ENCODE measurements at regions not wholly inside any gene's neighbourhood (a gene's known extent, or its start where the extent isn't known, plus 50 kb on each side); places are given as distances from the start of the nearest gene placed in this dataset.
"Not testable (repeated sequence)": the region's sequence is repeated elsewhere in the genome, so short reads cannot be mapped to it uniquely, and the experiment has no call there.

DNA sequence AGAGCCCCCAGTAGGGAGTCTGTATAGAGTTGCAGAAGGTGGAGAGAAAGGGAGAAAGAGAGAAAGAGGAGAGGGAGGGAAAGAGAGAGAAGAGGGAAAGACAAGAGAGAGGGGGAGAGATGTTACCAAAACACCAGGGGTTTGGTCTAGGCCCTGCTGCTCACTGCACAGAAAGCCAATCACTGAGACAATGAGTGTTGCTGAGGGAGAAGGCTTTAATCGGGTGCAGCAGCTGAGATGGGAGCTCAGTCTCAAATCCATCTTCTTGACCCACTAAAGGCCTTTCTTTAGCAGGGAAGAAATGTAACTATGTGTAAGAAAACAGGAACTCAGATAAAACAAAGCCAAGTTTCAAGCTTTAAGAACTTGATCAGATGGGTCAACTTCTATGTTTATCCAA lies 198.2 kb upstream of the FOXK1 start:
- Mint-ChIP-seq H3K27me3 (peaks cover 8% of the 10 kb centered on the region), H3K9me3 (ENCODE audit: low read depth) (peaks cover 14% of the 10 kb centered on the region), H3K4me1 (no peaks in the 10 kb centered on the region), H3K27ac (no peak overlapping the region), H3K4me3 (no peak overlapping the region), H3K36me3 (ENCODE audit: low read depth) (no peaks in the 10 kb centered on the region)
- no peak for DNase-seq
- ChIA-PET POLR2A (no interaction called here), CTCF (no interaction called here)
- intact Hi-C loops (cut with DNase I, micrococcal nuclease) = no loop called here
- ATAC-seq = no peak

DNA sequence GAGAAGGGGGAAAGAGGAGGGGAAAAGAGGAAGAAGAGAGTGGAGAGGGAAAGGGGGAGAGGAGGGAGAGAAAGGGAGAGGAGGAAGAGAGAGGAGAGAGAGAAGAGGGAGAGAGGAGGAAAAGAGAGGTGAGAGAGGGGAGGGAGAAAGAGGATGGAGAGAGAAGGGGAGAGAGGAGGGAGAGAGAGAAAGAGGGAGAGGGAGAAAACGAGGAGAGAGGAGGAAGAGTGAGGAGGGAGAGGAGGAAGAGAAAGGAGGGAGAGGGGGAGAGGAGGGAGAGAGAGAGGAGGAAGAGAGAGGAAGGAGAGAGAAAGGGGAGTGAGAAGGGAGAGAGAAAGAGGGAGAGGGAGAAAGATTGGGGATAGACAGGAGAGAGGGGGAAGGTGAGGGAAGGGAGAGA lies 197.6 kb upstream of the FOXK1 start:
- peaks cover 14% of the 10 kb centered on the region for H3K9me3 Mint-ChIP-seq (ENCODE audit: low read depth)
- POLR2A ChIA-PET = no interaction called here
- CTCF ChIA-PET = no interaction called here
- H3K4me1 Mint-ChIP-seq = no peaks in the 10 kb centered on the region
- intact Hi-C loops (cut with DNase I, micrococcal nuclease) = no loop called here
- ATAC-seq = no peak
- no peak overlapping the region for H3K27ac Mint-ChIP-seq
- no peak overlapping the region for H3K4me3 Mint-ChIP-seq
- no peak for DNase-seq
- H3K36me3 Mint-ChIP-seq (ENCODE audit: low read depth) = no peaks in the 10 kb centered on the region
- H3K27me3 Mint-ChIP-seq = peaks cover 9% of the 10 kb centered on the region

DNA sequence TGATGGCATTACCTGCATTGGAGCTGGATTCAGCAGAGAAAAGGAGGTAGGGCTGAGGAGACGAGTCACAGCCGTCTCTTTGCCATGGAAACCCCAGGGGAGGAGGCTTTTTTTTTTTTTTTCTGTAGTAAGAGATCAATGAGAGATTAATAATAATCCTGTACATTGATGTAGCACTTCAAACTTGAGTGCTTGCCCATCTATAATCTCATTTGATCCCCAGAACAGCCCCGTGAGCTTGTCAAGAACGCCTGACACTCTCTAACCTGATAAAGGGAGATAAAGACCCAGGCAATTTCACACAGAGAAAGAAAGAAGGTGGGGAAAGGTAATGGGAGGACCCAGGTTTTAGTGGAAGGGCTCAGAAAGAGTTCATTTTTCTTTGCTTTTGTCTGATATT lies 195.2 kb upstream of the FOXK1 start:
- no peaks in the 10 kb centered on the region for H3K4me1 Mint-ChIP-seq
- no peak overlapping the region for H3K27ac Mint-ChIP-seq
- CTCF ChIA-PET = no interaction called here
- no peak for ATAC-seq
- DNase-seq = no peak
- peaks cover 7% of the 10 kb centered on the region for H3K9me3 Mint-ChIP-seq (ENCODE audit: low read depth)
- no peaks in the 10 kb centered on the region for H3K36me3 Mint-ChIP-seq (ENCODE audit: low read depth)
- intact Hi-C loops (cut with DNase I, micrococcal nuclease) = no loop called here
- peaks cover 7% of the 10 kb centered on the region for H3K27me3 Mint-ChIP-seq
- POLR2A ChIA-PET = no interaction called here
- no peak overlapping the region for H3K4me3 Mint-ChIP-seq

DNA sequence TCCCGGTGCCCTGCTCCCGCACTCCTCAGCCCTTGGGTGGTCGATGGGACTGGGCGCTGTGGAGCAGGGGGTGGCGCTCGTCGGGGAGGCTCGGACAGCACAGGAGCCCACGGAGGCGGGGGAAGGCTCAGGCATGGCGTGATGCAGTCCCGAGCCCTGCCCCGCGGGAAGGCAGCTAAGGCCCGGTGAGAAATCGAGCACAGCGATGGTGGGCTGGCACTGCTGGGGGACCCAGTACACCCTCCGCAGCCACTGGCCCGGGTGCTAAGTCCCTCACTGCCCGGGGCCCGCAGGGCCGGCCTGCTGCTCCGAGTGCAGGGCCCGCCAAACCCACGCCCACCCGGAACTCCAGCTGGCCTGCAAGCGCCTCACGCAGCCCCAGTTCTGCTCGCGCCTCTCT lies 185.2 kb upstream of the FOXK1 start:
- DNase-seq; H3K4me1 Mint-ChIP-seq; H3K27me3 Mint-ChIP-seq; ATAC-seq; H3K27ac Mint-ChIP-seq; H3K9me3 Mint-ChIP-seq (ENCODE audit: low read depth); POLR2A ChIA-PET; intact Hi-C loops (cut with DNase I, micrococcal nuclease); CTCF ChIA-PET; H3K36me3 Mint-ChIP-seq (ENCODE audit: low read depth); H3K4me3 Mint-ChIP-seq: not testable (repeated sequence)

DNA sequence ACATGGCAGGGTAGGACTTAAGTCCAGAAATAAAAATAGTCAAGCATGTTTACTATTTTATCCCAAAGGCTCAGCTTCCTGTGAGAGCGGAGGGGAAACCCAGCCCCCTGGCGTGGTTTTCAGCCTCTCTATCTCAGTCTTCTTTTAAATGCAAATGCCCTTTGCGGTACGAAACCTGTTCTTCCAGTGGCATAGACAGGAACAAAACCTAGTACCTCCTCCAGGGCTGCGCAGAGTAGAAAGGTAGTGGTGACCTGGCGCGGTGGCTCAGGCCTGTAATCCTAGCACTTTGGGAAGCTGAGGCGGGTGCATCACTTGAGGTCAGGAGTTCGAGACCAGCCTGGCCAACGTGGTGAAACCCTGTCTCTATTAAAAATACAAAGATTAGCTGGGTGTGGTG lies 181.3 kb upstream of the FOXK1 start:
- no peak for ATAC-seq
- H3K9me3 Mint-ChIP-seq (ENCODE audit: low read depth) = peaks cover 9% of the 10 kb centered on the region
- H3K4me3 Mint-ChIP-seq = no peak overlapping the region
- intact Hi-C loops (cut with DNase I, micrococcal nuclease) = no loop called here
- H3K27ac Mint-ChIP-seq = no peak overlapping the region
- H3K36me3 Mint-ChIP-seq (ENCODE audit: low read depth) = peaks cover 2% of the 10 kb centered on the region
- POLR2A ChIA-PET = no interaction called here
- DNase-seq = no peak
- no peaks in the 10 kb centered on the region for H3K4me1 Mint-ChIP-seq
- peaks cover 3% of the 10 kb centered on the region for H3K27me3 Mint-ChIP-seq
- CTCF ChIA-PET = no interaction called here

DNA sequence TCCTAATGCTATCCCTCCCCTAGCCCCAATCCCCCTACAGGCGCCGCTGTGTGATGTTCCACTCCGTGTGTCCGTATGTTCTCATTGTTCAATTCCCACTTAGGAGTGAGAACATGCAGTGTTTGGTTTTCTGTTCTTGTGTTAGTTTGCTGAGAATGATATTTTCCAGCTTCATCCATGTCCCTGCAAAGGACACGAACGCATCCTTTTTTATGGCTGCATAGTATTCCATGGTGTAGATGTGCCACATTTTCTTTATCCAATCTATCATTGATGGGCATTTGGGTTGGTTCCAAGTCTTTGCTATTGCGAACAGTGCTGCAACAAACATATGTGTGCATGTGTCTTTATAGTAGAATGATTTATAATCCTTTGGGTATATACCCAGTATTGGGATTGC lies 174.2 kb upstream of the FOXK1 start:
- CTCF ChIA-PET; H3K4me3 Mint-ChIP-seq; H3K27ac Mint-ChIP-seq; intact Hi-C loops (cut with DNase I, micrococcal nuclease); H3K36me3 Mint-ChIP-seq (ENCODE audit: low read depth); H3K4me1 Mint-ChIP-seq; ATAC-seq; H3K27me3 Mint-ChIP-seq; DNase-seq; H3K9me3 Mint-ChIP-seq (ENCODE audit: low read depth): not testable (repeated sequence)
- POLR2A ChIA-PET = interaction anchor here (0.6 kb wide), 1 partner anchor 634 kb away, joined by 4 read pairs; no protein-coding TSS in a partner anchor

DNA sequence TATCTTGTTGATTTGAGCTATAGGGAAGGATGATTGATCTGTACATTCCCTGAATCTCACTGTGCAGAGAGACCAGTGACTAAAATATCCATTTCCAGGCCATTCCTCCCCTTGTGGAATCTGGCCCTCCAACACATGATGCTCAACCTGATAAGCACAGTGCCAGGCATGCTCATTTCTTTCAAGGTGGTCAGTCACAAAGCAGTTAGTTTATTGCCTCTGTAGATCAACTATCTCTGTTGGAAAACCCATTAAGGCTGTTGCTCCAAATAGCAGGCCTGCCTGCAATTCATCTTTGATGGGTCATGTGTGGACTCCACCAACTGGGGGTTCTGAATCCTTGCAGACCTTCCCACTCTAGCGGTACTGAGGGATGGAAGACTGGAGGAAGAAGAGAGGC lies 168.6 kb upstream of the FOXK1 start:
- H3K27me3 Mint-ChIP-seq = peaks cover 8% of the 10 kb centered on the region
- no peak for DNase-seq
- no peak overlapping the region for H3K27ac Mint-ChIP-seq
- ATAC-seq = no peak
- peaks cover 5% of the 10 kb centered on the region for H3K9me3 Mint-ChIP-seq (ENCODE audit: low read depth)
- intact Hi-C loops (cut with DNase I, micrococcal nuclease) = no loop called here
- H3K36me3 Mint-ChIP-seq (ENCODE audit: low read depth) = no peaks in the 10 kb centered on the region
- CTCF ChIA-PET = no interaction called here
- H3K4me1 Mint-ChIP-seq = no peaks in the 10 kb centered on the region
- no peak overlapping the region for H3K4me3 Mint-ChIP-seq
- POLR2A ChIA-PET = no interaction called here

DNA sequence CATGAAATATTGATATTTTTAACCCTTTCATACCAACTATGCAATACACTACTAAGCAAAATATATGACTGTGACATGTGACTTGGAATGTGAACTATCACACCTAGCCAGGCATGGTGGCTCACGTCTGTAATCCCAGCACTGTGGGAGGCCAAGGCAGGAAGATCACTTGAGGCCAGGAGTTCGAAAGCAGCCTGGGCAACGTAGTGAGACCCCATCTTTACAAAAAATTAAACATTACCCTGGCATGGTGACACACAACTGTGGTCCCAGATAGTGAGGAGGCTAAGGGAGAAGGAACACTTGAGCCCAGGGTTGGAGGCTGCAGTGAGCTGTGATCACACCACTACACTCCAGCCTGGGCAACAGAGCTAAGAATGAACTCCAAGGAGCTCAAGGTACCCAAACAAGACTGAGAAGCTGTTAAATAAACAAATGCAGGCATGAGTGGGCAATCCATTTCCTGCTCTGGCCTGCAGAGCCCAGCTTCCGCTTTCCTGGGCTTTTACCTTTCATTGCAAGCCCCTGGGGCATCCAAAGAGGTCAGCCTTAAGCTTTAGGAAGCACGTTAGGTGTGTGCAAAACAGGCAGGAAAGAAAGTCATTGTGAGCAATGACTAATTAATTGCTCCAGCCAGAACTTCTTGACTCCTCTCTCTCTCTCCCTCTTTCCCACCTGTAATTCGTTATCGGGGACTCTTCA lies 162.1 kb upstream of the FOXK1 start:
- H3K4me3 Mint-ChIP-seq = no peak overlapping the region
- no peaks in the 10 kb centered on the region for H3K36me3 Mint-ChIP-seq (ENCODE audit: low read depth)
- no peaks in the 10 kb centered on the region for H3K4me1 Mint-ChIP-seq
- ChIA-PET POLR2A (interaction anchor here (0.5 kb wide), 1 partner anchor 481 kb away, joined by 5 read pairs; no protein-coding TSS in a partner anchor), CTCF (no interaction called here)
- DNase-seq = no peak
- peaks cover 17% of the 10 kb centered on the region for H3K27me3 Mint-ChIP-seq
- no peak overlapping the region for H3K27ac Mint-ChIP-seq
- no peak for ATAC-seq
- no peaks in the 10 kb centered on the region for H3K9me3 Mint-ChIP-seq (ENCODE audit: low read depth)
- intact Hi-C loops (cut with DNase I, micrococcal nuclease) = no loop called here

DNA sequence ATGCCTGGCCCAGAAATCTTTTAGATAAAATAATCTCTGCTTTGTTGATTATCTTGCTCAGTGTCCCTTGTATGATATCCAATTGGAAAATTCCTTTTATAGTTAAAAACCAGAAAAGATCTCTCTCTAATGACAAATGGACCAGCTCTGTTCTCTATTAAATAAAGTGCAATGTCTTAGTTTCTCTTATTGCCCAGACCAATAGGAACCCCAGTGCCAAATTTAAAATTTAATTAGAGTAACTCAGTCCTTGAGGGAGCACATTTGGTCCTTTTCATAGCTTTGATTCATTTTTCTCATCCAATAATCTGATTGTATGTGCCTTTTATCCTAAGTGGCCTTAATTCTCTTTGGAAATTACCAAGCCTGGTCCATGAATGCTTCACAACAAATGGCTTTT lies 158.9 kb upstream of the FOXK1 start:
- ATAC-seq = no peak
- Mint-ChIP-seq H3K27me3 (peaks cover 18% of the 10 kb centered on the region), H3K9me3 (ENCODE audit: low read depth) (no peaks in the 10 kb centered on the region), H3K4me1 (no peaks in the 10 kb centered on the region), H3K27ac (no peak overlapping the region), H3K36me3 (ENCODE audit: low read depth) (no peaks in the 10 kb centered on the region), H3K4me3 (no peak overlapping the region)
- no peak for DNase-seq
- ChIA-PET POLR2A (no interaction called here), CTCF (no interaction called here)
- intact Hi-C loops (cut with DNase I, micrococcal nuclease) = no loop called here

DNA sequence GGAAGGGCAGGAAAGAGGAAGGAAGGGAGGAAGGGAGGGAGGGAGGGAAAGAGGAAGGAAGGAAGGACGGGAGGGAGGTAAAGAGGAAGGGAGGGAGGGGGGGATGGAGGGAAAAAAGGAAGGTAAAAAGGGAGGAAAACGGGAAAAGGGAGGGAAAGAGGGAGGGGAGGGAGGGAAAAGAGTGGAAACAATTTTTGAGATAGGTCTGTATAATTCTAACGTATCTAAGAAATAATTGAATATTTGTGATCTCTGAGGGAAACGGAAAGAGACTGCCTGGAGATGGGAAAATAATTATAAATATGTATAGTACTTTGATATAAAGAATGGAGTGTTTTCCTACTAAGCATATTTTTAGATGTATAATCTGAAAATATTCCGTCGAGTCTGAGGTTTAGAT lies 158.2 kb upstream of the FOXK1 start:
- Mint-ChIP-seq H3K4me1 (no peaks in the 10 kb centered on the region), H3K36me3 (ENCODE audit: low read depth) (no peaks in the 10 kb centered on the region), H3K27me3 (peaks cover 16% of the 10 kb centered on the region), H3K4me3 (no peak overlapping the region), H3K27ac (no peak overlapping the region), H3K9me3 (ENCODE audit: low read depth) (no peaks in the 10 kb centered on the region)
- ATAC-seq = no peak
- ChIA-PET POLR2A (no interaction called here), CTCF (no interaction called here)
- DNase-seq = no peak
- intact Hi-C loops (cut with DNase I, micrococcal nuclease) = no loop called here

DNA sequence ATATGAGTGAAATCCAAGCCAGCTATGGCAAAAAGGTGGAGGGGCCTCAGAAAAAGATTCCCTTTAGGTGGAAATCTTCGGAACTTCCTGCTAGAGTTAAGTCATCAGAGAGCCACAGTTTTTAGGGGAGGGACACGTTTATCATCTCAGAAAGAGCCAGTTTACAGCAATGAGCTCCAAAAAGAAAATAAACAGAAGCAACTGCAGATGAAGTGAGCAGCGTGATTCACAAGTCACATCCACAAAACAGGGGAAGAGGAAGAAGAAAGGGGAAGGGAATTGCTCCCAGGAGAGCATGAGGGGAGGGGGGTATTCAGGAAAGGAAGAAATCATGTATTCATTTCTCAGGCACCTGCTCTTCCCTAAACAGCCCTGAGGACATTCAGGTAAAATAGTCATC lies 156.2 kb upstream of the FOXK1 start:
- Mint-ChIP-seq H3K36me3 (ENCODE audit: low read depth) (no peaks in the 10 kb centered on the region), H3K9me3 (ENCODE audit: low read depth) (no peaks in the 10 kb centered on the region), H3K27me3 (peaks cover 12% of the 10 kb centered on the region), H3K4me3 (no peak overlapping the region), H3K27ac (no peak overlapping the region), H3K4me1 (no peaks in the 10 kb centered on the region)
- intact Hi-C loops (cut with DNase I, micrococcal nuclease) = no loop called here
- ATAC-seq (no peak), DNase-seq (no peak)
- CTCF ChIA-PET = no interaction called here
- POLR2A ChIA-PET = no interaction called here

DNA sequence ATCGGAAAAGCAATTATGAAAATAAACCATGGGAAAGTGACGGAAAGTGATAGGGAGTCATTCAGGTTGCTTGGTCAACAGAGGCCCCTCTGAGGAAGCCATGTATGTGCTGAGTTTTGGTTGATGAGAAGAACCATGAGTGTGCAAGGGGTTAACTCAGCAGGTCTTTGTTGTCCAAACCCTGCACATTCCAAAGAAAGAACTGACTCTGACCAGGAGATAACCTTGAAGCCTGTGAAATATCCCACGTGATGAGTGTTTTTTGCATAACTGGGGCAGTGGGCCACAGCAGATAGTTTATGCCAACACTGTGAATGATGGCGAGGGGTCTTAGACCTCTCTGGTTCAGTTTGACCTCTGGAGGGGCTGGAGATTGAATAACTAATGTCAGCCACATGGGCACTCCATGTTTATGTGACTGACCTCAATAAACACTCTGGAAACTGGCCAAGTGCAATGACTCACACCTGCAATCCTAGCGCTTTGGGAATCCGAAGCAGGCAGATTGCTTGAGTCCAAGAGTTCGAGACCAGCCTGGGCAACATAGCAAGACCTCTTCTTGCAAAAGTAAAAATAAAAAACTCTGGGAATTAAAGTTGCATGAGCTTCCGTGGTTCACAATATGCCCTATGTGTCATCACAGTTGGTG lies 154.0 kb upstream of the FOXK1 start:
- H3K9me3 Mint-ChIP-seq (ENCODE audit: low read depth) = no peaks in the 10 kb centered on the region
- no peak for DNase-seq
- ChIA-PET CTCF (no interaction called here), POLR2A (no interaction called here)
- H3K27me3 Mint-ChIP-seq = peaks cover 7% of the 10 kb centered on the region
- H3K36me3 Mint-ChIP-seq (ENCODE audit: low read depth) = no peaks in the 10 kb centered on the region
- no peaks in the 10 kb centered on the region for H3K4me1 Mint-ChIP-seq
- intact Hi-C loops (cut with DNase I, micrococcal nuclease) = no loop called here
- H3K27ac Mint-ChIP-seq = no peak overlapping the region
- no peak overlapping the region for H3K4me3 Mint-ChIP-seq
- no peak for ATAC-seq
